Duodenal mucosa (tissue), 2 donors: ENCODE measurements at regions not wholly inside any gene's neighbourhood (a gene's known extent, or its start where the extent isn't known, plus 50 kb on each side); places are given as distances from the start of the nearest gene placed in this dataset.

ENCODE experiments used
- H3K27ac ChIP-seq: one replicate; pipeline ENCODE4 v1.7.0; 2013; ENCODE audit warnings: low read depth, low read length
- H3K27me3 ChIP-seq, 2 donors: one replicate each; pipeline ENCODE4 v1.7.0; 2013; ENCODE audit warnings: low read length in 2 of 2, control low read depth in 1 of 2; ENCODE audit not compliant: insufficient read depth in 2 of 2, control insufficient read depth in 1 of 2
- H3K36me3 ChIP-seq, 2 donors: one replicate each; pipeline ENCODE4 v1.7.0; 2013; ENCODE audit warnings: low read length in 2 of 2, control low read depth in 1 of 2; ENCODE audit not compliant: insufficient read depth in 2 of 2, control insufficient read depth in 1 of 2
- H3K4me1 ChIP-seq, 2 donors: one replicate each; pipeline ENCODE4 v1.7.0; 2013; ENCODE audit warnings: low read length in 2 of 2, control low read depth in 1 of 2; ENCODE audit not compliant: insufficient read depth in 2 of 2, control insufficient read depth in 1 of 2
- H3K4me3 ChIP-seq, 2 donors: one replicate each; pipeline ENCODE4 v1.7.0; 2013; ENCODE audit warnings: low read length in 2 of 2, low read depth in 1 of 2
- H3K9ac ChIP-seq, 2 donors: one replicate each; pipeline ENCODE4 v1.7.0; 2013; ENCODE audit warnings: low read length in 2 of 2, low read depth in 1 of 2
- H3K9me3 ChIP-seq, 2 donors: one replicate each; pipeline ENCODE4 v1.7.0; 2013; ENCODE audit warnings: low read length in 2 of 2, control low read depth in 1 of 2; ENCODE audit not compliant: control insufficient read depth in 1 of 2

DNA sequence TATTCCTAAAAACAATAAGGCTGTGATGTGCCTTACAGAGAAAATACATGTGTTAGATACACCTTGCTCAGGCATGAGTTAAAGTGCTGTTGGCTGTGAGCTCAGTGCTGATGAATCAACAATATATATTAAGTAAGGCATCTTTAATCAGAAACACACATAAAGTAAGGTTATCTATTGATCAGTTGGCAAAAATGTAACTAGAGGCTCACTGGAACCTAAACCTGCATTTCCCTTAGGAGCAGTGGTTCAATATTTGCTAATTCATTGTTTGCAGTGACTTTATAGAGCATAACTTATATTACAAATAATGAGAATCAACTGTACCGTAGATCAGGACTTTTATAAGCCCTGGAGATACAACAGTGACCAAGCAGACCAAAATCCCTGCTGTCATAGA, 77.0 kb upstream of the CYP1B1 start:
- H3K27ac ChIP-seq, result no peak overlapping the region
- no peak overlapping the region for H3K4me3 ChIP-seq
- peaks cover 0 to 4% of the 10 kb centered on the region in 2 donors for H3K4me1 ChIP-seq
- H3K9ac ChIP-seq, result no peak overlapping the region
- H3K27me3 ChIP-seq, result no peaks in the 10 kb centered on the region
- H3K36me3 ChIP-seq, result no peaks in the 10 kb centered on the region
- no peaks in the 10 kb centered on the region for H3K9me3 ChIP-seq

- Histone ChIP-seq H3K4me3 (no peak overlapping the region), H3K4me1 (peaks cover 0 to 4% of the 10 kb centered on the region in 2 donors), H3K9me3 (no peaks in the 10 kb centered on the region), H3K27me3 (no peaks in the 10 kb centered on the region), H3K36me3 (no peaks in the 10 kb centered on the region), H3K27ac (no peak overlapping the region), H3K9ac (no peak overlapping the region)
Measured at GRCh38 chr2:38152035-38152434, 76.1 kb upstream of the CYP1B1 start.

DNA sequence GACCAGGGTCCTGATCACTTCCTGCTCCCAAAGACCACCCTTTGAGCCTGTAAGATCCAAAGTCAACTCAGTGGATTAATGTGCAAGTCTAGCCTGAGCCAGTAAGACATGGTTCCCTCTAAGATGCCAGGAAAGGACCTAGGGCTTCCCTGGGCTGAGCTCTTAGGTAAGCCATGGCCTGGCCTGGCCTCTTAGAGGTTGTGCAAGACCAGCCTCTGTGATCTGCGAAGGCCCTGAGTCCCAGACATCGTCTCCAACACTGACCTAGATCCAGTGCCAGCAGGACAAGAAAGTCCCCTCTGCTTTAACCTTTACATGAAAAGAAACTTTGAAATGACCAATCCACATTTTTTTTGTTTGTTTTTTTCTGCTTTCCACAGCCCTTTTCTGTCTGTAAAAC, 73.6 kb upstream of the CYP1B1 start:
- Histone ChIP-seq H3K9me3 (no peaks in the 10 kb centered on the region), H3K9ac (no peak overlapping the region), H3K4me1 (peaks cover 4% of the 10 kb centered on the region in 2 donors), H3K4me3 (no peak overlapping the region), H3K36me3 (no peaks in the 10 kb centered on the region), H3K27me3 (no peaks in the 10 kb centered on the region), H3K27ac (no peak overlapping the region)

GRCh38 chr2:38148501-38148900, 72.5 kb upstream of the CYP1B1 start:
- no peaks in the 10 kb centered on the region for H3K27me3 ChIP-seq
- no peaks in the 10 kb centered on the region for H3K36me3 ChIP-seq
- peaks cover 4% of the 10 kb centered on the region in 2 donors for H3K4me1 ChIP-seq
- no peak overlapping the region for H3K4me3 ChIP-seq
- no peak overlapping the region for H3K9ac ChIP-seq
- H3K27ac ChIP-seq, result no peak overlapping the region
- no peaks in the 10 kb centered on the region for H3K9me3 ChIP-seq

DNA sequence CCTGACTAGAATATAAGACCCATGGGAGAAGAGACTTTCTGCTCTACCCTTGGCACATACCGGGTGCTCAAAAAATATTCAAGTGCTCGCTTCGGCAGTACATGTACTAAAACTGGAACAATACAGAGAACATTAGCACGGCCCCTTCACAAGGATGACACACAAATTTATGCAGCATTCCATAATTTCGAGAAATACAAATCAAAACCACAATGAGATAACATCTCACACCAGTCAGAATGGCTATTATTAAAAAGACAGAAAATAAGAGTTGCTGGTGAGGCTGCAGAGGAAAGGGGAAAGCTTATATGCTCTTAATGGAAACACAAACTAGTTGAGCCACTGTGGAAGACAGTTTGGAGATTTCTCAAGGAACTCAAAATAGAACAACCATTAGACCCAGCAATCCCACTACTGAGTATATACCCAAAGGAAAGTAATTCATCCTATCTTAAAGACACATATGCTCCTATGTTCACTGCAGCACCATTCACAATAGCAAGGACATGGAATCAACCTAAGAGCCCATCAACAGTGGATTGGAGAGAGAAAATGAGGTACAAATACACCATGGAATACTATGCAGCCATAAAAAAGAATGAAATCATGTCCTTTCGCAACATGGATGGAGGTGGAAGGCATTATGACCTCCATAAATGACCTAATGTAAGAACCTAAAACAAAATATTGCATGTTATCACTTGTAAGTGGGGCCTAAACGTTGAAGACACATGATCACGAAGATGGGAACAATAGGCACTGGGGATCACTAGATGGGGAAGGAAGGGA, 71.6 kb upstream of the CYP1B1 start:
- no peaks in the 10 kb centered on the region for H3K9me3 ChIP-seq
- no peak overlapping the region for H3K4me3 ChIP-seq
- H3K27me3 ChIP-seq, result no peaks in the 10 kb centered on the region
- peaks cover 4% of the 10 kb centered on the region in 2 donors for H3K4me1 ChIP-seq
- no peak overlapping the region for H3K9ac ChIP-seq
- H3K36me3 ChIP-seq, result no peaks in the 10 kb centered on the region
- no peak overlapping the region for H3K27ac ChIP-seq

GRCh38 chr2:38146907-38147307, 71.0 kb upstream of the CYP1B1 start:
- Histone ChIP-seq H3K4me1 (peaks cover 4% of the 10 kb centered on the region in 2 donors), H3K27ac (peak overlapping the region; percentile 41), H3K9ac (no peak overlapping the region), H3K27me3 (no peaks in the 10 kb centered on the region), H3K36me3 (no peaks in the 10 kb centered on the region), H3K9me3 (no peaks in the 10 kb centered on the region), H3K4me3 (no peak overlapping the region)

GRCh38 chr2:38146275-38146906, 70.4 kb upstream of the CYP1B1 start:
- Histone ChIP-seq H3K27ac (peak overlapping the region; percentile 41), H3K27me3 (no peaks in the 10 kb centered on the region), H3K36me3 (no peaks in the 10 kb centered on the region), H3K4me3 (no peak overlapping the region), H3K9me3 (no peaks in the 10 kb centered on the region), H3K9ac (peak overlapping the region in 1 of 2 donors; percentile 26), H3K4me1 (peaks cover 4% of the 10 kb centered on the region in 2 donors)

DNA sequence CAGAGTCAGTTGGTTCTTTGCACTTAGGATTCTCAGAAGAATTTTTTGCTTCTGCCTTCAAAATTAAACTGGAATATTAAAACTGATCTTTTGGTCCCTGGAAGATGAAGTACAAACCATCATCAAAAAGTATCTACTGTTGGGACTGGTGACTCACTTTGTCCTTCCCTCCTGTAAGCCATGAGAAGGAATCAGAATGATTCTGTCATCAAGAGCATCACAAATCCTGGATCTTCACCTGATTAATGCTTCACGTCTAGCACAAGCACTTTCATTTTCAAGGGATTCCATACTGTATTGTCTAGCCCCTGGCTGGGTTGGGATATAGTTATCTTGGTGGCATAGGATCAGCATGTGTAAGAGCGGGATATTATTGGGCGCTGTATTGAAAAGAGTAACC, 69.3 kb upstream of the CYP1B1 start:
- Histone ChIP-seq H3K27ac (no peak overlapping the region), H3K9ac (no peak overlapping the region), H3K9me3 (no peaks in the 10 kb centered on the region), H3K36me3 (no peaks in the 10 kb centered on the region), H3K4me3 (no peak overlapping the region), H3K4me1 (peaks cover 4% of the 10 kb centered on the region in 2 donors), H3K27me3 (no peaks in the 10 kb centered on the region)

DNA sequence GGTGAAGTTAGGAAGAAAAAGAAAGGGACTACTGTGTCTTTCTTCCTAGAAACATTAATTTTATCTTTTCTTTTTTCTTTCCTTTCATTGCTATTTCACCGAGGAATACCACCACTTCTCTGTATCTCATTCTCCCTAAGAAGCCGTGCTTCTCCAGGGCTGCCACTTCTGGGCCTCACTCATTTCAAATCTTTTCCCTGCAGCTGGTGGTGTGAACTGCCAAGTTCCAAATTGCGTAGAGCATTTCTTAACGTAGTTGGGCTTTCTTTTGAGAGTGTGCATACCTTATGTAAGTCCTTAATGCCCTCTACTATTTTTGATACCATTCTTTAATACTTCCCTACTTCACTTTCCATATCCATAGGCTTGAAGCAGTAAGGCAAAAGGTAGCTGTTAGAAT, 66.7 kb upstream of the CYP1B1 start:
- H3K9ac ChIP-seq, result no peak overlapping the region
- no peak overlapping the region for H3K27ac ChIP-seq
- H3K4me3 ChIP-seq, result no peak overlapping the region
- no peaks in the 10 kb centered on the region for H3K27me3 ChIP-seq
- H3K4me1 ChIP-seq, result peaks cover 0 to 4% of the 10 kb centered on the region in 2 donors
- H3K9me3 ChIP-seq, result no peaks in the 10 kb centered on the region
- H3K36me3 ChIP-seq, result no peaks in the 10 kb centered on the region

DNA sequence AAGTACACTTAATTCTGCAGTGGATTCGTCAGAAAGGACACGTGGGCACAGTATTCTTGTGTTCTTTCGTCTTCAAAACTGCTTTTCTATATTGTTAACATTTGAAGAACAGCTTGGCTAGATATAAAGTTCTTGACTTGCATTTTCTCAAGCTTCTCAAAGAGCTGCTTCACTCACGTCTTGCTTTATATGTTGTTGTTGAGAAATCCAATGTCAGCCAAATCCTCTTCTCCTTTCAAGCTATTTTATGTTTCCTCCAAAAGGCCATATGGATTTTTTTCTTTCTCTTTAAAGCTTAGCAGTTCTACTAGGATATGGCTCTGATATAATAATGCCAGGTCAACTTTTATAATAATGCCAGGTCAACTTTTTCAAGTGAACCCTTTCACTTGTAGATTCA, 65.5 kb upstream of the CYP1B1 start:
- H3K9me3 ChIP-seq, result no peaks in the 10 kb centered on the region

More for the DNA sequence above, 65.5 kb upstream of the CYP1B1 start:
- H3K27ac ChIP-seq, result no peak overlapping the region
- no peaks in the 10 kb centered on the region for H3K27me3 ChIP-seq
- H3K4me3 ChIP-seq, result no peak overlapping the region
- peaks cover 0 to under 1% of the 10 kb centered on the region in 2 donors for H3K4me1 ChIP-seq
- no peak overlapping the region for H3K9ac ChIP-seq
- no peaks in the 10 kb centered on the region for H3K36me3 ChIP-seq
